DND-41 (cell line): ENCODE measurements at regions not wholly inside any gene's neighbourhood (a gene's known extent, or its start where the extent isn't known, plus 50 kb on each side); places are given as distances from the start of the nearest gene placed in this dataset.

ENCODE experiments used
- ATAC-seq: fragments of 200-7000 bp; cut with Tn5 transposase; 3 replicates; pipeline ENCODE4 v1.9.1; 2021; ENCODE audit warnings: low read depth; ENCODE audit not compliant: insufficient read depth
- DNase-seq: peaks from one replicate; pipeline ENCODE4 v3.0.0-alpha.2; 2020
- H2AFZ ChIP-seq: 2 replicates; pipeline ENCODE4 v1.6.0; 2012; ENCODE audit warnings: low read depth, low read length
- H3K27ac ChIP-seq: 2 replicates; pipeline ENCODE4 v1.5.1; 2012; ENCODE audit warnings: low read length, inconsistent platforms
- H3K27me3 ChIP-seq: fragments of 200-600 bp; sonication (generic); 2 replicates; pipeline ENCODE4 v1.6.0; 2012; ENCODE audit warnings: low read length, mild to moderate bottlenecking, inconsistent platforms; ENCODE audit not compliant: insufficient read depth, poor library complexity
- H3K36me3 ChIP-seq: 2 replicates; pipeline ENCODE4 v1.5.1; 2012; ENCODE audit warnings: low read length, inconsistent platforms; ENCODE audit not compliant: insufficient read depth
- H3K4me1 ChIP-seq: 2 replicates; pipeline ENCODE4 v1.5.1; 2012; ENCODE audit warnings: mild to moderate bottlenecking, low read length; ENCODE audit not compliant: insufficient read depth
- H3K4me2 ChIP-seq: 2 replicates; pipeline ENCODE4 v1.6.0; 2012; ENCODE audit warnings: mild to moderate bottlenecking, moderate library complexity, low read length, inconsistent platforms; ENCODE audit not compliant: insufficient read depth
- H3K4me3 ChIP-seq, 2 experiments: fragments of 200-600 bp in 1 of 2; shearing (Covaris generic) in 1 of 2; 2 replicates each; pipeline ENCODE4 v1.5.1; 2012 to 2016; ENCODE audit warnings: inconsistent platforms in 2 of 2, low read length in 2 of 2, mild to moderate bottlenecking in 2 of 2, low read depth in 1 of 2, moderate library complexity in 1 of 2
- H3K79me2 ChIP-seq: 2 replicates; pipeline ENCODE4 v1.6.0; 2012; ENCODE audit warnings: low read length, inconsistent platforms; ENCODE audit not compliant: insufficient read depth
- H3K9ac ChIP-seq: 2 replicates; pipeline ENCODE4 v1.6.0; 2012; ENCODE audit warnings: low read depth, mild to moderate bottlenecking, inconsistent platforms, low read length, moderate library complexity
- H3K9me3 ChIP-seq: 2 replicates; pipeline ENCODE4 v1.5.1; 2012; ENCODE audit warnings: low read length, moderate library complexity, mild to moderate bottlenecking, inconsistent platforms; ENCODE audit not compliant: insufficient read depth, severe bottlenecking
- H4K20me1 ChIP-seq: 2 replicates; pipeline ENCODE4 v1.6.0; 2012; ENCODE audit warnings: low read length; ENCODE audit not compliant: insufficient read depth
- CTCF ChIP-seq: IDR thresholded peaks from 2 replicates; pipeline ENCODE4 v1.5.1; 2012; ENCODE audit warnings: borderline replicate concordance, low read length, moderate library complexity, mild to moderate bottlenecking; ENCODE audit not compliant: poor library complexity, severe bottlenecking; ENCODE audit errors: extremely low read depth
- EZH2 ChIP-seq: IDR thresholded peaks from 3 replicates; pipeline ENCODE4 v1.6.1; 2012; ENCODE audit warnings: borderline replicate concordance, low read depth, mild to moderate bottlenecking, moderate library complexity, low read length, inconsistent platforms; ENCODE audit not compliant: severe bottlenecking

- no peak overlapping the region for H3K9ac ChIP-seq
- H3K4me3 ChIP-seq = no peak overlapping the region
- H2AFZ ChIP-seq = no peak overlapping the region
- H3K9me3 ChIP-seq = no peaks in the 10 kb centered on the region
- TF ChIP-seq EZH2 (no peak), CTCF (no peak)
- no peak overlapping the region for H3K4me2 ChIP-seq
- H3K27ac ChIP-seq = no peak overlapping the region
- H4K20me1 ChIP-seq = no peaks in the 10 kb centered on the region
- no peak for ATAC-seq
- H3K27me3 ChIP-seq = no peaks in the 10 kb centered on the region
- H3K79me2 ChIP-seq = no peaks in the 10 kb centered on the region
- H3K36me3 ChIP-seq = no peaks in the 10 kb centered on the region
- H3K4me1 ChIP-seq = no peaks in the 10 kb centered on the region
- DNase-seq = no peak
These were observed 1033.7 kb downstream of the BRD1 start for GRCh38 chr22:48793949-48794348.

- TF ChIP-seq CTCF (no peak), EZH2 (no peak)
- Histone ChIP-seq H3K27ac (no peak overlapping the region), H3K79me2 (no peaks in the 10 kb centered on the region), H2AFZ (no peak overlapping the region), H3K36me3 (no peaks in the 10 kb centered on the region), H3K27me3 (no peaks in the 10 kb centered on the region), H3K9ac (no peak overlapping the region), H3K4me3 (no peak overlapping the region), H3K9me3 (no peaks in the 10 kb centered on the region), H4K20me1 (no peaks in the 10 kb centered on the region), H3K4me2 (no peak overlapping the region), H3K4me1 (no peaks in the 10 kb centered on the region)
- DNase-seq = no peak
- no peak for ATAC-seq
These were observed 1041.0 kb downstream of the BRD1 start for GRCh38 chr22:48786679-48786996.

GRCh38 chr22:48785792-48786678 lies 1041.6 kb downstream of the BRD1 start:
- H3K9ac ChIP-seq = no peak overlapping the region
- H3K4me1 ChIP-seq = no peaks in the 10 kb centered on the region
- no peak overlapping the region for H3K4me3 ChIP-seq
- H3K36me3 ChIP-seq = no peaks in the 10 kb centered on the region
- ATAC-seq (no peak), DNase-seq (no peak)
- H2AFZ ChIP-seq = no peak overlapping the region
- no peaks in the 10 kb centered on the region for H3K9me3 ChIP-seq
- H3K27ac ChIP-seq = no peak overlapping the region
- H3K27me3 ChIP-seq = no peaks in the 10 kb centered on the region
- no peaks in the 10 kb centered on the region for H3K79me2 ChIP-seq
- H3K4me2 ChIP-seq = no peak overlapping the region
- no peaks in the 10 kb centered on the region for H4K20me1 ChIP-seq
- TF ChIP-seq EZH2 (no peak), CTCF (no peak)
